B cell (primary cell): ENCODE measurements at regions not wholly inside any gene's neighbourhood (a gene's known extent, or its start where the extent isn't known, plus 50 kb on each side); places are given as distances from the start of the nearest gene placed in this dataset.

Source experiments
- ATAC-seq: fragments of 200-7000 bp; cut with Tn5 transposase; one replicate; pipeline ENCODE4 v1.10.0; 2021; ENCODE audit warnings: low read depth, mild to moderate bottlenecking, moderate number of reproducible peaks, moderate library complexity
- CTCF ChIA-PET: fragments of 350-600 bp; sonication (Branson Sonifier 250); formaldehyde crosslinking; loops from one replicate; lab custom pipeline; 2021; ENCODE audit warnings: antibody characterized with exemption, inconsistent platforms; lab: Charles Lee
- POLR2A ChIA-PET: fragments of 350-600 bp; sonication (Branson Sonifier 250); formaldehyde crosslinking; loops from one replicate; lab custom pipeline; 2021; ENCODE audit warnings: antibody characterized with exemption; lab: Charles Lee
- DNase-seq: peaks from one replicate; pipeline ENCODE4 v3.0.0; 2013
- H2AFZ ChIP-seq: 2 replicates; pipeline ENCODE4 v1.6.1; 2012; ENCODE audit warnings: mild to moderate bottlenecking, low read depth, low read length; ENCODE audit not compliant: insufficient read depth, poor library complexity, severe bottlenecking
- H3K27ac ChIP-seq, 2 donors: 1 replicate in 1 of 2; 2 replicates in 1 of 2; pipeline ENCODE4 v1.5.1; 2012 to 2013; ENCODE audit warnings: low read length in 2 of 2, mild to moderate bottlenecking in 2 of 2, moderate library complexity in 1 of 2
- H3K27me3 ChIP-seq, 4 experiments: fragments of 200-600 bp in 1 of 4; sonication (generic) in 1 of 4; replicated peaks in 1 of 4; 1 replicate in 2 of 4; 2 replicates in 2 of 4; pipeline versions ENCODE4 v1.6.1 to v1.7.0; 2013 to 2016; ENCODE audit warnings: low read length in 3 of 4, mild to moderate bottlenecking in 2 of 4, mixed read lengths in 1 of 4, moderate library complexity in 1 of 4; ENCODE audit not compliant: insufficient read depth in 4 of 4, control insufficient read depth in 3 of 4; ENCODE audit errors: control extremely low read depth in 1 of 4
- H3K36me3 ChIP-seq, 2 experiments: replicated peaks in 1 of 2; 1 replicate in 1 of 2; 2 replicates in 1 of 2; pipeline versions ENCODE4 v1.6.1 to v1.7.1; 2013; ENCODE audit warnings: low read length in 1 of 2; ENCODE audit not compliant: insufficient read depth in 2 of 2, control insufficient read depth in 1 of 2; ENCODE audit errors: control extremely low read depth in 1 of 2, extremely low read depth in 1 of 2
- H3K4me1 ChIP-seq, 2 donors: fragments of 200-600 bp in 1 of 2; sonication (generic) in 1 of 2; 1 replicate in 1 of 2; 2 replicates in 1 of 2; pipeline versions ENCODE4 v1.5.1 to v1.6.1; 2013 to 2017; ENCODE audit warnings: low read length in 2 of 2; ENCODE audit not compliant: control insufficient read depth in 2 of 2, insufficient read depth in 2 of 2
- H3K4me2 ChIP-seq: replicated peaks from 2 replicates; pipeline ENCODE3; 2012; ENCODE audit warnings: mild to moderate bottlenecking, low read depth, low read length; ENCODE audit not compliant: poor library complexity, severe bottlenecking
- H3K4me3 ChIP-seq, 5 experiments: fragments of 200-600 bp in 1 of 5; sonication (generic) in 1 of 5; 1 replicate in 3 of 5; 2 replicates in 2 of 5; pipeline versions ENCODE4 v1.5.1 to v1.7.0; 2011 to 2016; ENCODE audit warnings: low read length in 4 of 5, mild to moderate bottlenecking in 4 of 5, low read depth in 2 of 5, control low read depth in 1 of 5, moderate library complexity in 1 of 5; ENCODE audit not compliant: insufficient read depth in 1 of 5; ENCODE audit errors: control extremely low read depth in 1 of 5, extremely low read depth in 1 of 5
- H3K79me2 ChIP-seq: fragments of 200-600 bp; sonication (generic); one replicate; pipeline ENCODE4 v1.6.0; 2016; ENCODE audit warnings: low read length; ENCODE audit not compliant: control insufficient read depth, insufficient read depth
- H3K9ac ChIP-seq: fragments of 200-600 bp; sonication (generic); 2 replicates; pipeline ENCODE4 v1.6.1; 2017; ENCODE audit warnings: mild to moderate bottlenecking, low read length, moderate library complexity
- H3K9me3 ChIP-seq, 3 donors: one replicate each; pipeline versions ENCODE4 v1.6.1 to v1.7.1; 2013; ENCODE audit warnings: low read length in 2 of 3; ENCODE audit not compliant: control insufficient read depth in 2 of 3, insufficient read depth in 1 of 3; ENCODE audit errors: control extremely low read depth in 1 of 3
- H4K20me1 ChIP-seq: 2 replicates; pipeline ENCODE4 v1.6.0; 2012; ENCODE audit warnings: mild to moderate bottlenecking, low read length; ENCODE audit not compliant: insufficient read depth, control insufficient read depth, poor library complexity, severe bottlenecking
- H3K27ac Mint-ChIP-seq: one replicate; pipeline ENCODE4 v1.8.0; 2021; ENCODE audit warnings: mixed read lengths
- H3K27me3 Mint-ChIP-seq: one replicate; pipeline ENCODE4 v1.8.0; 2021; ENCODE audit warnings: mixed read lengths
- H3K4me1 Mint-ChIP-seq: one replicate; pipeline ENCODE4 v1.8.0; 2021; ENCODE audit warnings: mixed read lengths
- H3K4me3 Mint-ChIP-seq: one replicate; pipeline ENCODE4 v1.8.0; 2021; ENCODE audit warnings: mixed read lengths
- H3K9me3 Mint-ChIP-seq: one replicate; pipeline ENCODE4 v1.8.0; 2022; ENCODE audit warnings: mixed read lengths; ENCODE audit not compliant: insufficient read depth
- EZH2 ChIP-seq: IDR thresholded peaks from 2 replicates; pipeline ENCODE4 v1.6.1; 2012; ENCODE audit warnings: borderline replicate concordance, low read depth, mild to moderate bottlenecking, moderate library complexity, low read length; ENCODE audit not compliant: insufficient read depth, poor library complexity, severe bottlenecking
- WGBS: methylation state at CpG from one replicate; pipeline ENCODE4 v1.1.5; 2013; ENCODE audit warnings: missing lambda C conversion rate; ENCODE audit not compliant: insufficient coverage; 5-methylcytosine and 5-hydroxymethylcytosine counted together
- intact Hi-C: fragments of 100-400 bp; cut with micrococcal nuclease; formaldehyde crosslinking; loops from one replicate; pipeline ENCODE4 v1.10.0; 2022
- TF ChIP-seq, protein P1 (sequence below): fragments of 200-600 bp; IDR thresholded peaks from one replicate; pipeline ENCODE4 v1.8.0; 2022; ENCODE audit warnings: antibody characterized with exemption, mild to moderate bottlenecking

DNA sequence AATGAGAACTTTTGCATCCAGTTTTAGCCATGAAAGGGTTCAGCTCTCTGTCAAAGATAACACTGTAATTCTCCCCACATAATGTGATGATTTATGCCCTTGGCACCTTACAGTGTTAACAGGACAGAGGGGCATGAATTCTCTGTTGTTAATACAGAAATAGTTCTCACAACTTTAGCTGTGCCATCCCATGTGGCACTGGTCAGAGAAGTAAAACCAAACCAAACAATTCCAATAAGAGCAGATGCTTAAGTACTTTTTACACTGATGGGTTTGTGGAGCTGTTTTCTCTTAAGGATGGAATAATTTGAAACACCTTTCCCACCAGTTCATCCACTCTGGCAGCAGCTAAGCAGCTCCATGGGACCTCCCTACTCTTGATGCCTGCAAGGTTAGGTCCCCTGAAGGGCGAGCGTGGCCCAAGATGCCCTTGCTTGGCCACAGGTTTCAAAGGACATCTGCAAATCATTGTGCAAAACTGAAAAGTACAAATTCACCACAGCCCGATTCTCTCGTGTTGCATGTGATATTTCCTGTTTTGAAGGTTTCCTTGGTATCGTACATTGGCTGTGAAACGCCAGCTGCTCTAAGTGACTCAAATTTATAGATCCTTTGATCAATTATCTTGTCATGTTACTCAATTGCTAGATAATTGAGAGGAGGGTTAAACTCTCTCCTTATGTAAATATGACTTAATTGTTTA is 82.5 kb upstream of the CREB5 start:
- H3K4me1 Mint-ChIP-seq, result peaks cover 20% of the 10 kb centered on the region
- peak; percentile 39 for DNase-seq

More for the DNA sequence above, 82.5 kb upstream of the CREB5 start:
- Histone ChIP-seq H3K4me3 (peak overlapping the region in 2 of 5 experiments; percentile 32 to 40), H3K4me1 (peaks cover 16 to 18% of the 10 kb centered on the region in 2 donors), H3K36me3 (no peaks in the 10 kb centered on the region), H4K20me1 (no peaks in the 10 kb centered on the region), H3K9me3 (peaks cover 0 to 3% (median 0%) of the 10 kb centered on the region in 3 donors), H3K79me2 (no peaks in the 10 kb centered on the region), H2AFZ (peak overlapping the region; percentile 55), H3K27me3 (no peaks in the 10 kb centered on the region), H3K27ac (peak overlapping the region in 1 of 2 donors; percentile 3), H3K4me2 (peak overlapping the region; percentile 65), H3K9ac (peak overlapping the region; percentile 38)
- intact Hi-C loops, result no loop called here
- ChIA-PET POLR2A (interaction anchor here (0.6 kb wide), 3 partner anchors 166 to 230 kb away, joined by 3 to 9 read pairs (median 8); no protein-coding TSS in a partner anchor), CTCF (interaction anchor here (0.7 to 1.7 kb wide), 4 partner anchors 32 to 540 kb away, joined by 3 to 5 read pairs (median 3); no protein-coding TSS in a partner anchor)
- ATAC-seq, result peak; percentile 31
- Mint-ChIP-seq H3K27me3 (peaks cover 8% of the 10 kb centered on the region), H3K27ac (peak overlapping the region; percentile 62), H3K4me3 (peak overlapping the region; percentile 78), H3K9me3 (no peaks in the 10 kb centered on the region)
- TF ChIP-seq, protein P1, sequence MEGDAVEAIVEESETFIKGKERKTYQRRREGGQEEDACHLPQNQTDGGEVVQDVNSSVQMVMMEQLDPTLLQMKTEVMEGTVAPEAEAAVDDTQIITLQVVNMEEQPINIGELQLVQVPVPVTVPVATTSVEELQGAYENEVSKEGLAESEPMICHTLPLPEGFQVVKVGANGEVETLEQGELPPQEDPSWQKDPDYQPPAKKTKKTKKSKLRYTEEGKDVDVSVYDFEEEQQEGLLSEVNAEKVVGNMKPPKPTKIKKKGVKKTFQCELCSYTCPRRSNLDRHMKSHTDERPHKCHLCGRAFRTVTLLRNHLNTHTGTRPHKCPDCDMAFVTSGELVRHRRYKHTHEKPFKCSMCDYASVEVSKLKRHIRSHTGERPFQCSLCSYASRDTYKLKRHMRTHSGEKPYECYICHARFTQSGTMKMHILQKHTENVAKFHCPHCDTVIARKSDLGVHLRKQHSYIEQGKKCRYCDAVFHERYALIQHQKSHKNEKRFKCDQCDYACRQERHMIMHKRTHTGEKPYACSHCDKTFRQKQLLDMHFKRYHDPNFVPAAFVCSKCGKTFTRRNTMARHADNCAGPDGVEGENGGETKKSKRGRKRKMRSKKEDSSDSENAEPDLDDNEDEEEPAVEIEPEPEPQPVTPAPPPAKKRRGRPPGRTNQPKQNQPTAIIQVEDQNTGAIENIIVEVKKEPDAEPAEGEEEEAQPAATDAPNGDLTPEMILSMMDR, result no peak
- no peak for TF ChIP-seq EZH2
- 30% methylated on average over 2 of the region's 6 CpGs for WGBS
